Effector memory CD8-positive, alpha-beta T cell (primary cell): ENCODE measurements at regions not wholly inside any gene's neighbourhood (a gene's known extent, or its start where the extent isn't known, plus 50 kb on each side); places are given as distances from the start of the nearest gene placed in this dataset.

ENCODE experiments used
- ATAC-seq: fragments of 150-1000 bp; cut with Tn5 transposase; replicated peaks from 2 replicates; pipeline ENCODE4 v1.10.0; 2021; ENCODE audit warnings: mild to moderate bottlenecking, moderate library complexity
- DNase-seq, 3 experiments: peaks; one replicate each; pipeline ENCODE4 v3.0.0; 2021
- H3K27ac Mint-ChIP-seq, 2 donors: one replicate each; pipeline ENCODE4 v1.8.0; 2022; ENCODE audit warnings: mild to moderate bottlenecking in 2 of 2, mixed read lengths in 2 of 2, moderate library complexity in 2 of 2
- H3K27me3 Mint-ChIP-seq, 2 donors: one replicate each; pipeline ENCODE4 v1.8.0; 2022; ENCODE audit warnings: mixed read lengths in 2 of 2
- H3K36me3 Mint-ChIP-seq: one replicate; pipeline ENCODE4 v1.8.0; 2022; ENCODE audit warnings: mild to moderate bottlenecking, moderate library complexity, mixed read lengths; ENCODE audit not compliant: insufficient read depth
- H3K4me1 Mint-ChIP-seq, 2 donors: one replicate each; pipeline ENCODE4 v1.8.0; 2022; ENCODE audit warnings: low read depth in 2 of 2, mixed read lengths in 2 of 2
- H3K4me3 Mint-ChIP-seq, 2 donors: one replicate each; pipeline ENCODE4 v1.8.0; 2022; ENCODE audit warnings: mild to moderate bottlenecking in 2 of 2, mixed read lengths in 2 of 2, moderate library complexity in 2 of 2
- H3K9me3 Mint-ChIP-seq, 2 donors: one replicate each; pipeline ENCODE4 v1.8.0; 2022; ENCODE audit warnings: mixed read lengths in 2 of 2

- Mint-ChIP-seq H3K4me3 (no peak overlapping the region), H3K4me1 (no peaks in the 10 kb centered on the region), H3K27ac (no peak overlapping the region), H3K36me3 (no peaks in the 10 kb centered on the region), H3K9me3 (no peaks in the 10 kb centered on the region), H3K27me3 (peaks cover 0 to 20% of the 10 kb centered on the region in 2 donors)
- ATAC-seq, result no peak
- DNase-seq, result no peak
These were observed 73.9 kb downstream of the LSM3 start for GRCh38 chr3:14252321-14253021.

GRCh38 chr3:14253022-14253706 lies 74.5 kb downstream of the LSM3 start:
- peaks cover 0 to 17% of the 10 kb centered on the region in 2 donors for H3K27me3 Mint-ChIP-seq
- no peak overlapping the region for H3K4me3 Mint-ChIP-seq
- no peak for DNase-seq

GRCh38 chr3:14253707-14254382 lies 75.2 kb downstream of the LSM3 start:
- no peaks in the 10 kb centered on the region for H3K9me3 Mint-ChIP-seq
- peaks cover 0 to 17% of the 10 kb centered on the region in 2 donors for H3K27me3 Mint-ChIP-seq
- no peaks in the 10 kb centered on the region for H3K4me1 Mint-ChIP-seq
- no peak overlapping the region for H3K27ac Mint-ChIP-seq
- no peak for DNase-seq
- no peak overlapping the region for H3K4me3 Mint-ChIP-seq
- no peak for ATAC-seq
- no peaks in the 10 kb centered on the region for H3K36me3 Mint-ChIP-seq

More at GRCh38 chr3:14253022-14253706, 74.5 kb downstream of the LSM3 start:
- no peaks in the 10 kb centered on the region for H3K9me3 Mint-ChIP-seq
- no peak overlapping the region for H3K27ac Mint-ChIP-seq
- no peaks in the 10 kb centered on the region for H3K4me1 Mint-ChIP-seq
- H3K36me3 Mint-ChIP-seq, result no peaks in the 10 kb centered on the region
- no peak for ATAC-seq

GRCh38 chr3:14254812-14255702 lies 76.4 kb downstream of the LSM3 start:
- no peaks in the 10 kb centered on the region for H3K9me3 Mint-ChIP-seq
- no peak overlapping the region for H3K4me3 Mint-ChIP-seq
- no peak for ATAC-seq
- no peaks in the 10 kb centered on the region for H3K4me1 Mint-ChIP-seq
- DNase-seq, result no peak
- H3K27me3 Mint-ChIP-seq, result peaks cover 0 to 17% of the 10 kb centered on the region in 2 donors
- H3K27ac Mint-ChIP-seq, result no peak overlapping the region
- H3K36me3 Mint-ChIP-seq, result no peaks in the 10 kb centered on the region

- H3K36me3 Mint-ChIP-seq, result no peaks in the 10 kb centered on the region
- no peak overlapping the region for H3K27ac Mint-ChIP-seq
- ATAC-seq (no peak), DNase-seq (no peak)
- no peaks in the 10 kb centered on the region for H3K9me3 Mint-ChIP-seq
- H3K27me3 Mint-ChIP-seq, result peaks cover 0 to 17% of the 10 kb centered on the region in 2 donors
- no peak overlapping the region for H3K4me3 Mint-ChIP-seq
- H3K4me1 Mint-ChIP-seq, result no peaks in the 10 kb centered on the region
These were observed 77.4 kb downstream of the LSM3 start for GRCh38 chr3:14256046-14256445.

- no peak for ATAC-seq
- Mint-ChIP-seq H3K36me3 (no peaks in the 10 kb centered on the region), H3K9me3 (no peaks in the 10 kb centered on the region), H3K27me3 (peaks cover 0 to 17% of the 10 kb centered on the region in 2 donors), H3K27ac (no peak overlapping the region), H3K4me1 (no peaks in the 10 kb centered on the region), H3K4me3 (no peak overlapping the region)
- no peak for DNase-seq
These were observed 78.1 kb downstream of the LSM3 start for GRCh38 chr3:14256561-14257342.

- no peaks in the 10 kb centered on the region for H3K4me1 Mint-ChIP-seq
- no peak for ATAC-seq
- no peak for DNase-seq
These were observed 80.6 kb downstream of the LSM3 start for GRCh38 chr3:14258906-14259904.

GRCh38 chr3:14260463-14260862 lies 81.8 kb downstream of the LSM3 start:
- peaks cover 2 to 30% of the 10 kb centered on the region in 2 donors for H3K27me3 Mint-ChIP-seq

More at GRCh38 chr3:14258906-14259904, 80.6 kb downstream of the LSM3 start:
- Mint-ChIP-seq H3K27me3 (peaks cover 12 to 18% of the 10 kb centered on the region in 2 donors), H3K36me3 (no peaks in the 10 kb centered on the region), H3K4me3 (no peak overlapping the region), H3K9me3 (no peaks in the 10 kb centered on the region), H3K27ac (no peak overlapping the region)

GRCh38 chr3:14261229-14261628 lies 82.6 kb downstream of the LSM3 start:
- Mint-ChIP-seq H3K36me3 (no peaks in the 10 kb centered on the region), H3K27ac (no peak overlapping the region), H3K4me1 (no peaks in the 10 kb centered on the region)

More at GRCh38 chr3:14260463-14260862, 81.8 kb downstream of the LSM3 start:
- no peaks in the 10 kb centered on the region for H3K36me3 Mint-ChIP-seq
- no peaks in the 10 kb centered on the region for H3K9me3 Mint-ChIP-seq
- H3K4me1 Mint-ChIP-seq, result no peaks in the 10 kb centered on the region
- DNase-seq (no peak), ATAC-seq (no peak)
- H3K4me3 Mint-ChIP-seq, result no peak overlapping the region
- H3K27ac Mint-ChIP-seq, result no peak overlapping the region

GRCh38 chr3:14262212-14262611 lies 83.6 kb downstream of the LSM3 start:
- no peaks in the 10 kb centered on the region for H3K4me1 Mint-ChIP-seq
- no peak overlapping the region for H3K27ac Mint-ChIP-seq
- no peak for DNase-seq
- no peaks in the 10 kb centered on the region for H3K9me3 Mint-ChIP-seq
- no peaks in the 10 kb centered on the region for H3K36me3 Mint-ChIP-seq
- H3K27me3 Mint-ChIP-seq, result peaks cover 5 to 46% of the 10 kb centered on the region in 2 donors
- no peak overlapping the region for H3K4me3 Mint-ChIP-seq
- ATAC-seq, result no peak

More at GRCh38 chr3:14261229-14261628, 82.6 kb downstream of the LSM3 start:
- ATAC-seq, result peak; percentile 66
- peaks cover 5 to 38% of the 10 kb centered on the region in 2 donors for H3K27me3 Mint-ChIP-seq
- no peak overlapping the region for H3K4me3 Mint-ChIP-seq
- no peaks in the 10 kb centered on the region for H3K9me3 Mint-ChIP-seq
- peak; percentile 72 to 75 (median 72) for DNase-seq

GRCh38 chr3:14262867-14263266 lies 84.2 kb downstream of the LSM3 start:
- Mint-ChIP-seq H3K4me3 (no peak overlapping the region), H3K27ac (no peak overlapping the region), H3K36me3 (no peaks in the 10 kb centered on the region), H3K4me1 (no peaks in the 10 kb centered on the region), H3K27me3 (peaks cover 5 to 52% of the 10 kb centered on the region in 2 donors), H3K9me3 (no peaks in the 10 kb centered on the region)
- ATAC-seq, result no peak
- DNase-seq, result no peak
